ENCODE measurements at regions not wholly inside any gene's neighbourhood (a gene's known extent, or its start where the extent isn't known, plus 50 kb on each side); places are given as distances from the start of the nearest gene placed in this dataset.

- TF ChIP-seq CTCF (conservative IDR thresholded peaks at IDR 0.05; ENCODE audit: low read length) (no peak), EZH2phosphoT487 (IDR thresholded peaks at IDR 0.05; ENCODE audit: borderline replicate concordance, low read depth, low read length) (no peak)
Observed at GRCh38 chr12:103073630-103074029, 116.2 kb downstream of the ASCL1 start.

Measured in OCI-LY7 (cell line).